B cell (primary cell): ENCODE measurements at regions not wholly inside any gene's neighbourhood (a gene's known extent, or its start where the extent isn't known, plus 50 kb on each side); places are given as distances from the start of the nearest gene placed in this dataset.

Experiments
- ATAC-seq: fragments of 200-7000 bp; cut with Tn5 transposase; one replicate; pipeline ENCODE4 v1.10.0; 2021; ENCODE audit warnings: low read depth, mild to moderate bottlenecking, moderate number of reproducible peaks, moderate library complexity
- CTCF ChIA-PET: fragments of 350-600 bp; sonication (Branson Sonifier 250); formaldehyde crosslinking; loops from one replicate; lab custom pipeline; 2021; ENCODE audit warnings: antibody characterized with exemption, inconsistent platforms; lab: Charles Lee
- POLR2A ChIA-PET: fragments of 350-600 bp; sonication (Branson Sonifier 250); formaldehyde crosslinking; loops from one replicate; lab custom pipeline; 2021; ENCODE audit warnings: antibody characterized with exemption; lab: Charles Lee
- DNase-seq: peaks from one replicate; pipeline ENCODE4 v3.0.0; 2013
- H2AFZ ChIP-seq: 2 replicates; pipeline ENCODE4 v1.6.1; 2012; ENCODE audit warnings: mild to moderate bottlenecking, low read depth, low read length; ENCODE audit not compliant: insufficient read depth, poor library complexity, severe bottlenecking
- H3K27ac ChIP-seq, 2 donors: 1 replicate in 1 of 2; 2 replicates in 1 of 2; pipeline ENCODE4 v1.5.1; 2012 to 2013; ENCODE audit warnings: low read length in 2 of 2, mild to moderate bottlenecking in 2 of 2, moderate library complexity in 1 of 2
- H3K27me3 ChIP-seq, 4 experiments: fragments of 200-600 bp in 1 of 4; sonication (generic) in 1 of 4; replicated peaks in 1 of 4; 1 replicate in 2 of 4; 2 replicates in 2 of 4; pipeline versions ENCODE4 v1.6.1 to v1.7.0; 2013 to 2016; ENCODE audit warnings: low read length in 3 of 4, mild to moderate bottlenecking in 2 of 4, mixed read lengths in 1 of 4, moderate library complexity in 1 of 4; ENCODE audit not compliant: insufficient read depth in 4 of 4, control insufficient read depth in 3 of 4; ENCODE audit errors: control extremely low read depth in 1 of 4
- H3K36me3 ChIP-seq, 2 experiments: replicated peaks in 1 of 2; 1 replicate in 1 of 2; 2 replicates in 1 of 2; pipeline versions ENCODE4 v1.6.1 to v1.7.1; 2013; ENCODE audit warnings: low read length in 1 of 2; ENCODE audit not compliant: insufficient read depth in 2 of 2, control insufficient read depth in 1 of 2; ENCODE audit errors: control extremely low read depth in 1 of 2, extremely low read depth in 1 of 2
- H3K4me1 ChIP-seq, 2 donors: fragments of 200-600 bp in 1 of 2; sonication (generic) in 1 of 2; 1 replicate in 1 of 2; 2 replicates in 1 of 2; pipeline versions ENCODE4 v1.5.1 to v1.6.1; 2013 to 2017; ENCODE audit warnings: low read length in 2 of 2; ENCODE audit not compliant: control insufficient read depth in 2 of 2, insufficient read depth in 2 of 2
- H3K4me2 ChIP-seq: replicated peaks from 2 replicates; pipeline ENCODE3; 2012; ENCODE audit warnings: mild to moderate bottlenecking, low read depth, low read length; ENCODE audit not compliant: poor library complexity, severe bottlenecking
- H3K4me3 ChIP-seq, 5 experiments: fragments of 200-600 bp in 1 of 5; sonication (generic) in 1 of 5; 1 replicate in 3 of 5; 2 replicates in 2 of 5; pipeline versions ENCODE4 v1.5.1 to v1.7.0; 2011 to 2016; ENCODE audit warnings: low read length in 4 of 5, mild to moderate bottlenecking in 4 of 5, low read depth in 2 of 5, control low read depth in 1 of 5, moderate library complexity in 1 of 5; ENCODE audit not compliant: insufficient read depth in 1 of 5; ENCODE audit errors: control extremely low read depth in 1 of 5, extremely low read depth in 1 of 5
- H3K79me2 ChIP-seq: fragments of 200-600 bp; sonication (generic); one replicate; pipeline ENCODE4 v1.6.0; 2016; ENCODE audit warnings: low read length; ENCODE audit not compliant: control insufficient read depth, insufficient read depth
- H3K9ac ChIP-seq: fragments of 200-600 bp; sonication (generic); 2 replicates; pipeline ENCODE4 v1.6.1; 2017; ENCODE audit warnings: mild to moderate bottlenecking, low read length, moderate library complexity
- H3K9me3 ChIP-seq, 3 donors: one replicate each; pipeline versions ENCODE4 v1.6.1 to v1.7.1; 2013; ENCODE audit warnings: low read length in 2 of 3; ENCODE audit not compliant: control insufficient read depth in 2 of 3, insufficient read depth in 1 of 3; ENCODE audit errors: control extremely low read depth in 1 of 3
- H4K20me1 ChIP-seq: 2 replicates; pipeline ENCODE4 v1.6.0; 2012; ENCODE audit warnings: mild to moderate bottlenecking, low read length; ENCODE audit not compliant: insufficient read depth, control insufficient read depth, poor library complexity, severe bottlenecking
- H3K27ac Mint-ChIP-seq: one replicate; pipeline ENCODE4 v1.8.0; 2021; ENCODE audit warnings: mixed read lengths
- H3K27me3 Mint-ChIP-seq: one replicate; pipeline ENCODE4 v1.8.0; 2021; ENCODE audit warnings: mixed read lengths
- H3K4me1 Mint-ChIP-seq: one replicate; pipeline ENCODE4 v1.8.0; 2021; ENCODE audit warnings: mixed read lengths
- H3K4me3 Mint-ChIP-seq: one replicate; pipeline ENCODE4 v1.8.0; 2021; ENCODE audit warnings: mixed read lengths
- H3K9me3 Mint-ChIP-seq: one replicate; pipeline ENCODE4 v1.8.0; 2022; ENCODE audit warnings: mixed read lengths; ENCODE audit not compliant: insufficient read depth
- CTCF ChIP-seq: fragments of 200-600 bp; IDR thresholded peaks from one replicate; pipeline ENCODE4 v1.8.0; 2022; ENCODE audit warnings: antibody characterized with exemption, mild to moderate bottlenecking
- EZH2 ChIP-seq: IDR thresholded peaks from 2 replicates; pipeline ENCODE4 v1.6.1; 2012; ENCODE audit warnings: borderline replicate concordance, low read depth, mild to moderate bottlenecking, moderate library complexity, low read length; ENCODE audit not compliant: insufficient read depth, poor library complexity, severe bottlenecking
- WGBS: methylation state at CpG from one replicate; pipeline ENCODE4 v1.1.5; 2013; ENCODE audit warnings: missing lambda C conversion rate; ENCODE audit not compliant: insufficient coverage; 5-methylcytosine and 5-hydroxymethylcytosine counted together
- intact Hi-C: fragments of 100-400 bp; cut with micrococcal nuclease; formaldehyde crosslinking; loops from one replicate; pipeline ENCODE4 v1.10.0; 2022

- H3K9me3 ChIP-seq, result peaks cover 0 to 16% (median 13%) of the 10 kb centered on the region in 3 donors
- peaks cover 3% of the 10 kb centered on the region for H3K27me3 Mint-ChIP-seq
- H3K9me3 Mint-ChIP-seq, result peaks cover 9% of the 10 kb centered on the region
- DNase-seq (no peak), ATAC-seq (no peak)
- POLR2A ChIA-PET, result no interaction called here
- H3K4me1 Mint-ChIP-seq, result no peaks in the 10 kb centered on the region
- H3K4me3 ChIP-seq, result no peak overlapping the region
- H4K20me1 ChIP-seq, result no peaks in the 10 kb centered on the region
- CTCF ChIA-PET, result no interaction called here
- no peak overlapping the region for H2AFZ ChIP-seq
- over 99% methylated on average over 26 of the region's 26 CpGs for WGBS
- peaks cover 0 to 2% (median 0%) of the 10 kb centered on the region in 4 experiments for H3K27me3 ChIP-seq
- no peaks in the 10 kb centered on the region for H3K79me2 ChIP-seq
- H3K9ac ChIP-seq, result no peak overlapping the region
- H3K27ac ChIP-seq, result no peak overlapping the region
- no peaks in the 10 kb centered on the region for H3K36me3 ChIP-seq
- intact Hi-C loops, result no loop called here
- no peak overlapping the region for H3K27ac Mint-ChIP-seq
- H3K4me3 Mint-ChIP-seq, result no peak overlapping the region
- H3K4me1 ChIP-seq, result no peaks in the 10 kb centered on the region
- H3K4me2 ChIP-seq, result no peak overlapping the region
- no peak for TF ChIP-seq CTCF
- TF ChIP-seq EZH2, result no peak
Measured at GRCh38 chr2:7766978-7767565, 849.9 kb downstream of the RNF144A start.

GRCh38 chr2:7767902-7768301 is 850.7 kb downstream of the RNF144A start:
- DNase-seq (no peak), ATAC-seq (no peak)
- Histone ChIP-seq H3K4me2 (no peak overlapping the region), H3K79me2 (no peaks in the 10 kb centered on the region), H3K27ac (no peak overlapping the region), H3K4me1 (no peaks in the 10 kb centered on the region), H2AFZ (no peak overlapping the region), H3K9ac (no peak overlapping the region), H3K4me3 (no peak overlapping the region), H3K36me3 (no peaks in the 10 kb centered on the region), H3K9me3 (peaks cover 0 to 16% (median 11%) of the 10 kb centered on the region in 3 donors), H3K27me3 (peaks cover 0 to 2% (median 0%) of the 10 kb centered on the region in 4 experiments), H4K20me1 (no peaks in the 10 kb centered on the region)
- intact Hi-C loops, result no loop called here
- Mint-ChIP-seq H3K27me3 (peaks cover 3% of the 10 kb centered on the region), H3K4me3 (no peak overlapping the region), H3K27ac (no peak overlapping the region), H3K4me1 (no peaks in the 10 kb centered on the region), H3K9me3 (peaks cover 7% of the 10 kb centered on the region)
- TF ChIP-seq EZH2 (no peak), CTCF (no peak)
- 97% methylated on average over 4 of the region's 4 CpGs for WGBS
- ChIA-PET POLR2A (no interaction called here), CTCF (no interaction called here)
